Erythroblast (primary cell): ENCODE measurements at regions not wholly inside any gene's neighbourhood (a gene's known extent, or its start where the extent isn't known, plus 50 kb on each side); places are given as distances from the start of the nearest gene placed in this dataset.

ENCODE experiments used
- DNase-seq, 2 experiments: peaks; one replicate each; lab custom pipeline; 2025; lab: John Stamatoyannopoulos, UW
- GATA1 ChIP-seq: IDR thresholded peaks from 2 replicates; pipeline ENCODE4 v1.6.1; 2011; ENCODE audit warnings: low read depth, mild to moderate bottlenecking, control low read depth, low read length, moderate library complexity
- POLR2A ChIP-seq: IDR thresholded peaks from 2 replicates; pipeline ENCODE4 v1.6.1; 2011; ENCODE audit warnings: mild to moderate bottlenecking, low read length

DNA sequence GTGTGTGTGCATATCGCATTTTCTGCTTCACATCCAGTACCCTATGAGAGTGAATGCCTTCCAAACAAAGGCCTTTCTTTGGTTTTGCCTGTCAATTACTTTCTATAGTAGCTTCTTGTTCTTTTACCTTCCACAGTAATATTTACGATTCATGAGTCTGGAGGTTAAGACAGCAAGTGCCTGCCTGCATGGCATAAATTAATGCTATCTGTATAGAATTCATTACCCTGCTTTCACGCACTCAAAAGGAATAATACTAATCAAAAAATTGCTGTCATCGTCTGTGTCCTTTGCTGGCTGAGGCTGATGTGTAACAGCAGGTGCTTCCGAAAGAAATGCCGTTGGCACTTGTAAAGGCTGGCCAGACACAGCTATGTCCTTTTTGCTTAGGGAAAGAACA, 1304.4 kb upstream of the CDH6 start:
- TF ChIP-seq GATA1 = no peak
- TF ChIP-seq POLR2A = no peak
- DNase-seq = no peak

DNA sequence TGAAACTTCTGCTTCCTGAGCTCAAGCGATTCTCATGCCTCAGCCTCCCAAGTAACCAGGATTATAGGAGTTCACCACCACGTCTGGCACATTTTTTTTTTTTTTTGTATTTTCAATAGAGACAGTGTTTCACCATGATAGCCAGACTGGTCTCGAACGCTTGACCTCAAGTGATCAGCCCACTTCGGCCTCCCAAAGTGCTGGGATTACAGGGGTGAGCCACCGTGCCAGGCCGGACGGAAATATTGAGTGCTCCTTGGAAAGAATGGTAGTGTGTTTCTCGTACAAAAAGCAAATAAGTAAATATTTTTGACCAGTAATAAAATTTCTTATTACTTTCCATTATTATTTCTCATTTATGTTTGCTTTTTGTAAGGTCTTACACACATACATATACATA, 1307.9 kb upstream of the CDH6 start:
- TF ChIP-seq GATA1 = no peak
- no peak for TF ChIP-seq POLR2A
- DNase-seq = no peak

DNA sequence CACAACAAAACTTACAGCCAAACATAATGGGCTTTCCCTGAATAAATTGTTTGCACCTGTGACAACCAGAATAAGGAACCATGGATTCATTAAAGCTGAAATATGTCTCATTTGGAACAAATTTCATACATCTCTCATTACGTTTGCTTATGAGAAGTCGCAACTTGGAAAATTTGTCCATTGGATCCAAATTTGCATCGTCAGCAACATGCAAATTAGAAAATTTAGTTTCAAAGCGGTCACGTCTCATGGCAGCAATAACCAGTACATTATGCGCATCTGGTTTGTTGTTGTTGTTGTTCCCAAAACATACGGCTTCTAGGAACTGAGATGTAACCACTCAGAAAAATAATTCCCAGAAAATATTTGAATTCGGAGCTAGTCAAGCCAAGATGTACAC, 1311.5 kb upstream of the CDH6 start:
- TF ChIP-seq POLR2A (no peak), GATA1 (no peak)
- no peak for DNase-seq

DNA sequence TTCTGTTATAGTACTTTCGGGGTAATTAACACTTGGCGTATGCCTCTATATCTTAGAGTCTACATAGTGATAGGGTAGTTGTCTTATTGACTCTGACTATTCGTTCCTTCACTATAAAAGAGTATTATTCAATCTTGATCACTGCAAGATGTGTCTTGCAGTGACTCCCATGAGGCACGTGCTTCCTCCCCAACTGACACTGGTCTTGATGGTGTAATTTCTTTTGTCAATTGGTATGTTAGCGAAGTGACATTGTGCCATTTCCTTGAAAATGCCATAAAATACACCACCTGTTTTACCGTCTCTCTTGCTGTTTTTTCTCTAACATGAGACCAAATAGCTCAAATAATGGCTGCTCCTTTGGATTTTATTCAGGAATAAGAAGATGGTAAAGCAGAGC, 1314.1 kb upstream of the CDH6 start:
- DNase-seq = no peak
- TF ChIP-seq POLR2A (no peak), GATA1 (no peak)

DNA sequence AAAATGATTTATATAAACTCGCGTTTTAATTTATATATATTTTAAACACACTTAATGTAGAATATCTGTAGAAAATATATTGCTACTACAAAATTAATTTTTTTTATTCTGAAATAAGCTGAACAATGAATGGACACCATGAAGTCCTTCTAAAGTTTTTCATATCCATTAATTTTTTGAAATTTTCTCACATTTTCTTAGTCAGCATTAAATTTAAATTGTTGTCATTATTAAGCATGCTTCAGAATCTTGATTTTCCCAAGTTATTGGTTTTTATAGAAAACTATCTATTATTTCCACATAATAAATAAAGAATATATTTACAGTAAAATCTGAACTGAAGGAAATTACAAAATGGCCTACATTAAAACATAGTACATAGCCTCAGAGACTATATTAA, 1314.9 kb upstream of the CDH6 start:
- no peak for TF ChIP-seq GATA1
- TF ChIP-seq POLR2A = no peak
- no peak for DNase-seq

DNA sequence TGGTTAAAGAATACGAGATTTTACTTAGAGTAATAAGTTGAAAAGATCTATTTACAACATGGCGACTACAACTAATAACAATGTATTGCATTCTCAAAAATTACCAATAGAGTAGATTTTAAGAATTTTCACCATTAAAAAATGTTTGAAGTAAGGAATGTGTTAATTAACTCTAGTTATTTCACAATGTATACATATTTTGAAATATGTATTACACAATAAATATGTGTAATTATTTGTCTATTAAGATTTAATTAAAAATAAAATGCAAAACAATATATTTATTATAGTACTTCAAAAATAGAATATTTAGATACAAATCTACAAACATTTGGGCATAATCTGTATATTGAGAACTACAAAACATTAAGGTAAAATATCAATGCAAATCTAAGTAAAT, 1326.3 kb upstream of the CDH6 start:
- TF ChIP-seq GATA1 (no peak), POLR2A (no peak)
- no peak for DNase-seq

DNA sequence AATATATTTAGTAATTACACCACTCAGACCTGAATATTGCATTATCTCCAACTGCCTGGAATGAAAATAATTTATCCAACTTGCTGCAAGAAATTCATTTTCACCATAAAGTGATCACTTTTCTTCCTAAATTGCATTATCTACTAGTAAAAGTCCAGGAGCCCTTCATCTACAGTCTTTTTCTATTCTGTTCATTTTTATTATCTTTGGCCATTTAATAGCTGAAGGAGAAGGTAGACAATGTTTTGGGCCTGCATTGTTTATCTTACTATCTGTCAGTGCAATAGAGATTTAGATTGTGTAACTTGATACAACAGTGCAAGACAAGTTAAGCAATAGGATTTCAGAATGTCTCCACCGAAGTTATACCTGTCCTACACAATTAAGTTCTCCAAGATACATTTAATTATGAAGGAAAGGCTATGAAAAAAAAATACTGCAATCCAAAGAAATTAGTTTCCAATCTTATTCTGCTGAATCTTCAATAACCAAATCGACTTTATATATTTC, 1339.7 kb upstream of the CDH6 start:
- TF ChIP-seq GATA1 (no peak), POLR2A (no peak)
- DNase-seq = no peak

DNA sequence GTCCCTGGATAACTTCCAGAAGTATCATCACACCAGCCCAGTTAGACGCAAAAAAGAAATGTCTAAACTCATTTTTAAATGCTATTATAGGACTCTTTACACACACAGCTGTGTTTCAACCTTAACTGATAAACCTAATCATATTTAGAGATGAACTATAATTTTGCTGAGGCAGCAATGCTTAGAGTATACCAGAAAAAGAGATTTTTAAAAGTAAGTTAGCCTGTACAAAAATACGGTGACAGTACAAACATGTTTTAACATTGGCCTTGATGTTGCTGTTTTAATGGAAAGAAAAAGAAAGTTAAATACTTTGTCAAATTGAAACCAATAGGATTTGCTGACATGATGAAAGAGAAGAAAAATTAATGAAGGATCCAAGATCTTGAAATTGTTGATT, 1341.2 kb upstream of the CDH6 start:
- TF ChIP-seq GATA1 = no peak
- no peak for TF ChIP-seq POLR2A
- no peak for DNase-seq

DNA sequence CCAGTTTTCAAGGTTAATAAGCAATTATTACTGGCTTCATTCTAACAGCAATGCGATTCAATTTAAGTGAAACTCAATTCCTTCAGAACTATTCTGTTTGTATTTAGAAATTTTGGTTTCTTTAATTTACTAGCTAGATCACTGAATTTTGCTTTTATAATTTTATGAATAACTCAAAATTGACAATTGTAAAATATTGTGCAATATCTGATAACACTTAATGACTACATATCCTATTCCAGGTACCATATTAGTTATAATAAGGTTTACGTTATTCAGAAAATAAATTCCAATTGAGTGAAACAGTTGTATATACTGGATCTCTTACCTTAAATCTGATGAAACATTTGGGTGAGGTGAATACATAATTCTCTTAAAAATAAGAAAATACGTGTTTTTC, 1348.3 kb upstream of the CDH6 start:
- DNase-seq = no peak
- no peak for TF ChIP-seq GATA1
- no peak for TF ChIP-seq POLR2A

DNA sequence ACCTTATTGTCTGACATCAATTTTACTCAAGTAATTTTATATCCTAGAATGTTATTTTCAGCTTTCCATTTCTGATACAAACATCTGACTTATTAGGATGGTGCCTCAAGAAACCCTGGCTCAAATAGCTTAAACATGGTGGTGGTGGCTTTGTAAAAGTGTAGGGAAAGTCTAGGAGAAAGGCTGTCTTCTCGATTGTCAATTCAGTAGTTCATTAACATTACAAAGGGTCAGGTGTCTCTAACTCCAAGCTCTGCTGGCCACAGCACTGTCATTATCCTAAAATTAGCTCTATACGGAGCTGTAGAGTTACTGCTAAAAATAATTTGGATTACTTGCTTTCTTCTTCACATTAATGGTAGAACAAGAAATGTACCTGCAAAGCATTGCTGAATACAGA, 1360.1 kb upstream of the CDH6 start:
- DNase-seq = no peak
- no peak for TF ChIP-seq GATA1
- no peak for TF ChIP-seq POLR2A

DNA sequence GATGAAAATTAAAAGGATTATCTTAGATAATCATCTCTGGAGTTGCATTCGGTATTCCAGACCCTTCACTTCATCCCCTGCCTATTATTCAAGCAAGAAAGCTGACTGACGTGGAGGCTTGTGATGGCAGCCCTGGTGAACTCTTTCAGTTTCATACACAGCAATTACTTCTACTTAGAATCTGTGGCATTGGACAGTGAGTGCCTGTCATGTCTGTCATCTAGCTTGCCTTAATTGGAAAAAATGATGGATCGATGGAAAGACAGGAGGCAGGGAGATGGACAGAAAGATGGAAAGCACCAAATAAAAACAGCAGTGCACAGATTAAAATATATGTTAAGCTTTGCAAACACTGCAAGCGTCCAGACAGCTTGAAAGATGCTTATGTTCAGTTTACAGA, 1371.0 kb upstream of the CDH6 start:
- no peak for DNase-seq
- no peak for TF ChIP-seq POLR2A
- no peak for TF ChIP-seq GATA1

DNA sequence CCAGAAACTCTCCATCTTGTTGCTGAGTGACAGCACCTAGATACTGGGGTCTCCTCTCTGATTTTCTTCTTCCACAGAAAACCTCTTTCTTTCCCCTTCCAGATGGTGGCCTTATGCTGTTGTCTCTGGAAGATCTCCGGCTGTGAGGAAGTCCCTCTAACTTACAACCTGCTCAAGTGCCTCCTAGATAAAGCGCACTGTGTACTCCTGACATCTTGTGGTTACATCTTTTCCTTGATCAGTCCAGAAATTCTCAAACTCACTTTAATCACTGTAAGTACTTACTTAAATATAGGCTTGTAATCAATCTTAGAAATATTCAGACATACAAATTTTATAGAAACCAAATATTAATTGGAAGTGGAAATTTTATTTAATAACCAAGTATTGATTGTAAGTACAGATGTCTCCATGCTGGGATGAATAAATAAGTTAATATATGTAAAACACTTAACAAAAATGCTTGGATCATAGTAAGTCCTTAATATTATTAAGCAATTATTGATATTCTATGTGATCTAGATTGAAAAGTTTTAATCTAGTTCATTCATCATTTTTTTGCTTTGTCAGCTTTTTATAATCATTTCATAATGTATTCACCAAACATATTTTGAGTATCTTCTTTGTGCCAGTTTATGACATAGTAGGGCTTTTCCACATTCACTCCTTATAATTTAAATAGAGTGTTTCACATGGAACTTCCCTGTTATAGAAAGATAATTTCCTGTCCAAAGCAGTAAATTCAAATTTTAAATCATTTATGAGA, 1381.4 kb upstream of the CDH6 start:
- DNase-seq = peak; percentile 72 to 74
- TF ChIP-seq GATA1 (no peak), POLR2A (no peak)

DNA sequence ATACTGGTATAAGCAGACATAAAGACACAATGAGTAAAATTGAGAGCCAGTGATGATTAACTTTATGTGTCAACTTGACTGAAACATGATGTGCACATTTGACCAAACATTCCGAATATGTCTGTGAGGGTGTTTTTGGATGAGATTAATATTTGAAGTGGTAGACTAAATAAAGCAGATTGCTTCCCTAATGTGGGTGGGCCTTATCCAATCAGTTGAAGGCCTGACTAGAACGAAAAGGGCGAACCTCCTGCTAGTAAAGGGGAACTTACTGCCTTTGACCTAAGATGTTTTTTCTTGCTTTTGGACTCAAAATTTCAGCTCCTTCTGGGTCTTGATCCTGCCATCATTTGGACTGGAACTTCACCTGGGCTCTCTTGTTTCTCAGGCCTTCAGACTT, 1387.7 kb upstream of the CDH6 start:
- no peak for DNase-seq
- TF ChIP-seq POLR2A (no peak), GATA1 (no peak)

DNA sequence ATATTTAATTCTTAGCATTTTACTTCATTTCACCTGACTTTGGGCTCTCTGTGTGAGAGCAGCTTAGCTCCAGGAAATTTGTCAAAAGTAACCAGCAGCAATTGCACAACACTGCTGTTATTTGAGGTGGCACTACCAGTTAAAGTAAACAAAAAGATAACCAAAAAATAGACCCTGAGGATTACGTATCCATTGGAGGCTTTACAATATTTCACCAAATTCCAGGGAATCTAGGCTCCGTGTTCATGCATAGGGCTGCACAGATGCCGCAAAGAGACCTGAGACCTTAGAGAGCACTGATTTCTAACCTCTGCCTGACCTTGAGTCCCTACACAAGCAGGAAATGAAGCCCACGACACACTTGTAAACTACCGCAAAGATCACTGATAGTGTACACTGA, 1392.7 kb upstream of the CDH6 start:
- DNase-seq = no peak
- TF ChIP-seq GATA1 (no peak), POLR2A (no peak)

DNA sequence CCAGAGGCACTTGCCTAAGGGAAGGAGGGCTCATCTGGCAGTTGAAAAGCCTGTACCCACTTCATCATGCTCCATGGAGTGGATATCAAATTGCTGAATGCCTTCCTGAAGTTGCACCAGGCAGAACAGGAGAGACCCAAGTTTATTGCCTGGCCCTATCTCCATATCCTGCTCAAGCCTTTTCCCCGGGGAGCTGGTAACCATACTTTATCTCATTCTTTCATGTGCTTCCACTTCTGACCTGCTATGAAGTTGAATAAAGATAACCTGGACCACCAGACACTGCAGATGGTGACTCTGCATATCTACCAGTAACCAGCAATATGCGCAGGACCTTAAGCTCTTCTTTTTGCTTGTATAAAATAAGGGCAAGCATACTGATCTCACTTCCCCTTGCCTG, 1397.5 kb upstream of the CDH6 start:
- DNase-seq = peak; percentile 91 to 97
- TF ChIP-seq GATA1 (peak; percentile 73), POLR2A (peak; percentile 41)
